Activated CD8-positive, alpha-beta T cell treated with anti-CD3 and anti-CD28 coated beads, Interleukin-2, amount 10 ng/mL, durations not matched to agents 7 days and 5 days (primary cell): ENCODE measurements at regions not wholly inside any gene's neighbourhood (a gene's known extent, or its start where the extent isn't known, plus 50 kb on each side); places are given as distances from the start of the nearest gene placed in this dataset.
"Not testable (repeated sequence)": the region's sequence is repeated elsewhere in the genome, so short reads cannot be mapped to it uniquely, and the experiment has no call there.

ENCODE experiments used
- ATAC-seq: fragments of 150-1000 bp; cut with Tn5 transposase; one replicate; pipeline ENCODE4 v1.10.0; 2021; ENCODE audit warnings: moderate library complexity
- CTCF ChIA-PET: fragments of 350-600 bp; sonication (Branson Sonifier 250); formaldehyde crosslinking; loops from one replicate; lab custom pipeline; 2021; ENCODE audit warnings: antibody characterized with exemption; lab: Charles Lee
- POLR2A ChIA-PET: fragments of 350-600 bp; sonication (Branson Sonifier 250); formaldehyde crosslinking; loops from one replicate; lab custom pipeline; 2021; ENCODE audit warnings: antibody characterized with exemption; lab: Charles Lee
- DNase-seq: peaks from one replicate; pipeline ENCODE4 v3.0.0-alpha.2; 2020
- H3K27ac Mint-ChIP-seq: one replicate; pipeline ENCODE4 v1.8.0; 2021; ENCODE audit warnings: mild to moderate bottlenecking, mixed read lengths
- H3K27me3 Mint-ChIP-seq: one replicate; pipeline ENCODE4 v1.8.0; 2021; ENCODE audit warnings: low read depth, mixed read lengths
- H3K36me3 Mint-ChIP-seq: one replicate; pipeline ENCODE4 v1.8.0; 2021; ENCODE audit warnings: low read depth, mixed read lengths
- H3K4me1 Mint-ChIP-seq: one replicate; pipeline ENCODE4 v1.8.0; 2021; ENCODE audit warnings: low read depth, mixed read lengths
- H3K4me3 Mint-ChIP-seq: one replicate; pipeline ENCODE4 v1.8.0; 2021; ENCODE audit warnings: mild to moderate bottlenecking, mixed read lengths
- H3K9me3 Mint-ChIP-seq: one replicate; pipeline ENCODE4 v1.8.0; 2022; ENCODE audit warnings: mixed read lengths; ENCODE audit not compliant: insufficient read depth

DNA sequence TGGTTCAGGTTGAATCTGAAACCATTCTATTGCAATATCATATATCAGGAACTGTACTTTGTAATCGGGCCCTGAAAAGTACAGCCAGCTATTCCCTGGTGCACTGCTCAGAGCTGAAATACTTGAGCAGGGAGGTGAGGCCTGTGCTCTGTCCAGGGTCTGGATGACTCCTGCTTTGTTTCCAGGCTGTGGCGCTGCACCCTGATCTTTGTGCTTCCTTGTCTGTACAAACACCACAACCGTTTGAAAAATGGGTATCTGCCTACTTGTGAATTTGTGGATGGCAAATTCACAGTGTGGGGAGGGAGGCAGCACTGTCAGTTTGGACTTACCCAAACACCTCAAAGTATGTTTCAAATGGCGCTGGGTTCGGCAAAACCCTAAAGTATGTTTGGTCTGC lies 155.4 kb upstream of the FAR2 start:
- H3K4me3 Mint-ChIP-seq, result no peak overlapping the region
- H3K9me3 Mint-ChIP-seq, result no peaks in the 10 kb centered on the region
- no peak overlapping the region for H3K27ac Mint-ChIP-seq
- H3K4me1 Mint-ChIP-seq, result no peaks in the 10 kb centered on the region
- H3K27me3 Mint-ChIP-seq, result no peaks in the 10 kb centered on the region
- CTCF ChIA-PET, result no interaction called here
- no peak for DNase-seq
- POLR2A ChIA-PET, result no interaction called here
- ATAC-seq, result no peak
- H3K36me3 Mint-ChIP-seq, result no peaks in the 10 kb centered on the region

DNA sequence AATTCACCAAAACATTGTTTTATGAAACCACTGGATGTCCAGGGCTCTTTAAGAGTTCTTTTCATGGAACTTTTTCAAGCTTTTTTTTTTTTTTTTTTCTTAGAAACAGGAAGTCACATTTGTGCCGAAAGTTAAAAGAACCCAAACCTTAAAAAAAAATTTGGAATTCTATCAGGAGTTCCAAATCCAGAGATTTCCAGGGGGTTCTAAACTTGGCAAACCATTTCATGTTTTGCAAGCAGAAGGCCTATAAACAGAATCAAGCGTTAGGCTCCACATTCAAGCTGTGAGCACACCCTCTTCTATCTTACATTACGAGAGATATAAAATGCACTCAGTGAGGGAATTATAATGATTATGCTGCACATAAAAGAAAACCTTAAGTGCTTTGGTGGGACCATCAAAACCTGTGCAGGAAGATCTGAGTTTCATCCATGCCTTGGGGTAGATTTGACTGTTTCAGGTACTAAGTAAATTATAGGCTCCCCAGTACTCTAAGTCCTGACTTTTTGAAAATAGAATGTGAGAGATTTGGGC lies 154.8 kb upstream of the FAR2 start:
- ATAC-seq (no peak), DNase-seq (no peak)
- H3K4me3 Mint-ChIP-seq, result no peak overlapping the region
- H3K36me3 Mint-ChIP-seq, result no peaks in the 10 kb centered on the region
- H3K27ac Mint-ChIP-seq, result no peak overlapping the region
- no peaks in the 10 kb centered on the region for H3K4me1 Mint-ChIP-seq
- CTCF ChIA-PET, result interaction anchor here (1.2 kb wide), 1 partner anchor 324 kb away, joined by 3 read pairs; no protein-coding TSS in a partner anchor
- H3K9me3 Mint-ChIP-seq, result no peaks in the 10 kb centered on the region
- no peaks in the 10 kb centered on the region for H3K27me3 Mint-ChIP-seq
- POLR2A ChIA-PET, result no interaction called here

GRCh38 chr12:28996688-28997087 lies 152.4 kb upstream of the FAR2 start:
- no peak overlapping the region for H3K27ac Mint-ChIP-seq
- H3K9me3 Mint-ChIP-seq, result no peaks in the 10 kb centered on the region
- no peaks in the 10 kb centered on the region for H3K27me3 Mint-ChIP-seq
- CTCF ChIA-PET, result no interaction called here
- POLR2A ChIA-PET, result no interaction called here
- no peaks in the 10 kb centered on the region for H3K36me3 Mint-ChIP-seq
- no peaks in the 10 kb centered on the region for H3K4me1 Mint-ChIP-seq
- ATAC-seq (no peak), DNase-seq (no peak)
- H3K4me3 Mint-ChIP-seq, result no peak overlapping the region

DNA sequence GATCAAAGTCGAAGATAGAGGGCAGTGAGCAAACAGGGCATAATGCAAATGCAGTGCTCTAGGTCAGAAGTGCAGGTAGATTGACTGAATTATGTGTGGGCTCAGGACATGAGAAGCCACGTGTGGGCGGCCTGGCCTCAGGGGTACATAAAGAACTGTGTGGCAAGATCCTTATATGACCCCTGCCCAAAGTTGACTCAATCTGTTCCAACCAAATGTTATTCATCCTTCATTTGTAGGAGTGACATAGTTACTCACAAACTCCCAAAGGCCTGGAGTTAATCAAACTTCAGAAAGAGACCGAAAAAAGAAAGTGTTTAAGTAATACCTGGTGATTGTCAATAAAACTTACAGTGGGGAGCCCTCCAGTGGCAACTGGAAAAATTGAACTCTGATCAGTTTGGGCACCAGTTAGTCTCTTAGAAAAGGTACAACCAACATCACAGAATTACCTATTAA lies 150.4 kb upstream of the FAR2 start:
- CTCF ChIA-PET, result no interaction called here
- H3K4me1 Mint-ChIP-seq, result no peaks in the 10 kb centered on the region
- H3K9me3 Mint-ChIP-seq, result no peaks in the 10 kb centered on the region
- H3K27ac Mint-ChIP-seq, result no peak overlapping the region
- no peak for ATAC-seq
- DNase-seq, result no peak
- no peaks in the 10 kb centered on the region for H3K27me3 Mint-ChIP-seq
- H3K4me3 Mint-ChIP-seq, result no peak overlapping the region
- H3K36me3 Mint-ChIP-seq, result no peaks in the 10 kb centered on the region
- POLR2A ChIA-PET, result no interaction called here

DNA sequence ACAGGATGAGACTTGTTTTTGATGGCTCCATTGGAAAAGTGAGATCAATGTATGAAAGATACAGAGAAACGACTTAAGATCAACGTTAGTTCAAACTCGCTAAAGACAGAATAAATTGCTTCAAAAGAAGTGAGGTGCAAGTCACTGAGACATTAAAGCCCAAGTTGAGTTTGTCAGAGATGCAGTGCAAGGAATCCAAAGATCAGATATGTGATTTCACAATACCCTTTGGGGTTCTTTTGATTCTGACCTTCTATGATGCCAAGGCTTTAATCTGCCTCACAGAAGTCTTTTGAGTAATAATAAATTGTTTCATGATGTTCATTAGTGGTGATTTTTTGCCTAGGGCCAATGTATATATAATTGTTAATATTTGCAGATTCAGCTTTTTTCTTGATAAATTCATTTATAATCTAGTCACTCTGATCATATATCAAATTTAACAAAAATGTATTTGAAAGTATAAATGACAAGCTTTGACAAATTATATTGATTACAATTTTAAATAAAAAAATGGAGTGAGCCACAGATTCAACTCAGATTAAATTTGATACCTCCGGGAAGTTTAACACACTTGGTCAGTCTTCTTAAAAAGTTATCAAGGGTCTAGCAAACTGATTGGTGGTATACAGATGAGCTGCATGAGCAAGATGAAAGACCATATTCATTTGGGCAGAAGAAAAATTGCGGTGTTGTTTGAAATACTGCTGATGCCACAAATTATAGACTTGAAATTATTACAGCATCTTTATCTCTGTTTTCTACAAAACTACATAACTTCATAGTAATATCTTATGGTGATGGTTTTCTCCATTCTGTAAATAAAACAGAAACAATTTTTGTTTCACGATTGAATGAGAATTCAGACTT lies 144.8 kb upstream of the FAR2 start:
- H3K4me3 Mint-ChIP-seq, result no peak overlapping the region
- CTCF ChIA-PET, result no interaction called here
- H3K27me3 Mint-ChIP-seq, result peaks cover 2% of the 10 kb centered on the region
- no peaks in the 10 kb centered on the region for H3K4me1 Mint-ChIP-seq
- POLR2A ChIA-PET, result no interaction called here
- no peak overlapping the region for H3K27ac Mint-ChIP-seq
- H3K36me3 Mint-ChIP-seq, result no peaks in the 10 kb centered on the region
- DNase-seq (no peak), ATAC-seq (no peak)
- H3K9me3 Mint-ChIP-seq, result no peaks in the 10 kb centered on the region

DNA sequence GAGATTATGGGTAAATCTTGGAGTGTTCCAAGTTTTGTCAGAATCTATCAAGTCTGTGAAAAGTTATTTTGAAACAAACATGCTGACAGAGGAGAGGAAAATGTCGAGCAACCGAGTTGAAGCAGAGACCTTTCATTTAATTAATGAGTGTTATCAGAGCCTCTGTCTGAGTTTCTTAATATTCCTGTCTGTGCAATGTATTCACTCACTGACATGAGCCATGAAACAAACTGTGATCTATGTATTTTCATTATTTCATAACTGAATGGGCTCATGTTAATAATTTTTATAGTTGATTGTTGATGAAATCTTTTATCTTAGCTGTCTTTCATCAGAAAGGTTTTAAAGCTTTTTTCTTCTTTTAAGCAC lies 144.2 kb upstream of the FAR2 start:
- Mint-ChIP-seq H3K9me3 (no peaks in the 10 kb centered on the region), H3K36me3 (no peaks in the 10 kb centered on the region), H3K4me3 (no peak overlapping the region), H3K27ac (no peak overlapping the region), H3K27me3 (peaks cover 2% of the 10 kb centered on the region), H3K4me1 (no peaks in the 10 kb centered on the region)
- ChIA-PET POLR2A (no interaction called here), CTCF (interaction anchor here (0.9 kb wide), 1 partner anchor 15 kb away, joined by 5 read pairs; no protein-coding TSS in a partner anchor)
- no peak for DNase-seq
- ATAC-seq, result no peak

GRCh38 chr12:29008786-29009185 lies 140.3 kb upstream of the FAR2 start:
- Mint-ChIP-seq H3K4me1 (no peaks in the 10 kb centered on the region), H3K9me3 (no peaks in the 10 kb centered on the region), H3K27ac (no peak overlapping the region), H3K36me3 (no peaks in the 10 kb centered on the region), H3K4me3 (no peak overlapping the region), H3K27me3 (peaks cover 2% of the 10 kb centered on the region)
- ChIA-PET CTCF (no interaction called here), POLR2A (no interaction called here)
- ATAC-seq (no peak), DNase-seq (no peak)

- no peak overlapping the region for H3K27ac Mint-ChIP-seq
- H3K36me3 Mint-ChIP-seq, result no peaks in the 10 kb centered on the region
- ChIA-PET CTCF (no interaction called here), POLR2A (no interaction called here)
- no peak for DNase-seq
- no peaks in the 10 kb centered on the region for H3K27me3 Mint-ChIP-seq
- H3K4me1 Mint-ChIP-seq, result no peaks in the 10 kb centered on the region
- no peaks in the 10 kb centered on the region for H3K9me3 Mint-ChIP-seq
- ATAC-seq, result no peak
- H3K4me3 Mint-ChIP-seq, result no peak overlapping the region
Observed at GRCh38 chr12:29012673-29013072, 136.4 kb upstream of the FAR2 start.

DNA sequence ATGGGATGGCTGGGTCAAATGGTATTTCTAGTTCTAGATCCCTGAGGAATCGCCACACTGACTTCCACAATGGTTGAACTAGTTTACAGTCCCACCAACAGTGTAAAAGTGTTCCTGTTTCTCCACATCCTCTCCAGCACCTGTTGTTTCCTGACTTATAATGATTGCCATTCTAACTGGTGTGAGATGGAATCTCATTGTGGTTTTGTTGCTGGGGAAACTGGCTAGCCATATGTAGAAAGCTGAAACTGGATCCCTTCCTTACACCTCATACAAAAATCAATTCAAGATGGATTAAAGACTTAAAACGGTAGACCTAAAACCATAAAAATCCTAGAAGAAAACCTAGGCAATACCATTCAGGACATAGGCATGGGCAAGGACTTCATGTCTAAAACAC lies 131.5 kb upstream of the FAR2 start:
- ATAC-seq, DNase-seq, H3K4me1 Mint-ChIP-seq, H3K36me3 Mint-ChIP-seq, H3K9me3 Mint-ChIP-seq, CTCF ChIA-PET, H3K4me3 Mint-ChIP-seq, H3K27me3 Mint-ChIP-seq, POLR2A ChIA-PET, H3K27ac Mint-ChIP-seq: not testable (repeated sequence)

- Mint-ChIP-seq H3K27me3 (peaks cover under 1% of the 10 kb centered on the region), H3K9me3 (no peaks in the 10 kb centered on the region), H3K4me3 (no peak overlapping the region), H3K4me1 (peaks cover 3% of the 10 kb centered on the region), H3K36me3 (no peaks in the 10 kb centered on the region), H3K27ac (no peak overlapping the region)
- ChIA-PET CTCF (no interaction called here), POLR2A (no interaction called here)
- ATAC-seq (no peak), DNase-seq (no peak)
Observed at GRCh38 chr12:29023436-29024076, 125.5 kb upstream of the FAR2 start.

- DNase-seq, result no peak
- Mint-ChIP-seq H3K36me3 (no peaks in the 10 kb centered on the region), H3K27me3 (peaks cover 3% of the 10 kb centered on the region), H3K27ac (no peak overlapping the region), H3K4me1 (peaks cover 3% of the 10 kb centered on the region), H3K4me3 (no peak overlapping the region), H3K9me3 (no peaks in the 10 kb centered on the region)
- POLR2A ChIA-PET, result no interaction called here
- CTCF ChIA-PET, result interaction anchor here (1.4 kb wide), 1 partner anchor 294 kb away, joined by 3 read pairs; no protein-coding TSS in a partner anchor
- no peak for ATAC-seq
Observed at GRCh38 chr12:29024117-29024516, 125.0 kb upstream of the FAR2 start.

DNA sequence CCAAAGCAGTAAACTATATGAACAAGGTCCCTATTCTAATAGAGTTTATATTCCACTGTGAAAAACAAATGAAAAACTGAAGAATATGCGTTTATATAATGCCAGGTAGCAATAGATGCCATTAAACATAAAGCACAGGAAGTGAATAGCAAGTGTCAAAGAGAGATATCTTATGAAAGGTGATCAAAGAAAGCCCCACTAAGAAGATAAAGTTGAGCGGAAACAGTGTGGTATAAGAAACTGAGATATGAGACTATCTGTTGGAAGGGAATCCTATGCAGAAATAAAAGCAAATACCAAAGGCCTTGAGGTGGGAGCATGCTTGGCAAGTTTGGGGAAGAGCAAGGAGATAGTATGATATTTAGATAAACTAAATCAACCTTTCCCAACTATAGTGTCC lies 123.1 kb upstream of the FAR2 start:
- H3K9me3 Mint-ChIP-seq, result no peaks in the 10 kb centered on the region
- H3K4me3 Mint-ChIP-seq, result no peak overlapping the region
- ATAC-seq (no peak), DNase-seq (no peak)
- H3K4me1 Mint-ChIP-seq, result peaks cover 3% of the 10 kb centered on the region
- H3K27ac Mint-ChIP-seq, result no peak overlapping the region
- H3K27me3 Mint-ChIP-seq, result peaks cover 3% of the 10 kb centered on the region
- no peaks in the 10 kb centered on the region for H3K36me3 Mint-ChIP-seq
- ChIA-PET CTCF (no interaction called here), POLR2A (no interaction called here)
